T-helper 2 cell treated with Interferon-gamma antibody and Interleukin-4, amounts not matched to agents 5 μg/mL and 100 μg/mL, for 36 hours (primary cell): ENCODE measurements at regions not wholly inside any gene's neighbourhood (a gene's known extent, or its start where the extent isn't known, plus 50 kb on each side); places are given as distances from the start of the nearest gene placed in this dataset.
"Not testable (repeated sequence)": the region's sequence is repeated elsewhere in the genome, so short reads cannot be mapped to it uniquely, and the experiment has no call there.

ENCODE experiments used
- DNase-seq: peaks from one replicate; pipeline ENCODE4 v3.0.0; 2021; ENCODE audit warnings: low spot score
- H3K27ac Mint-ChIP-seq: one replicate; pipeline ENCODE4 v1.8.0; 2021; ENCODE audit warnings: mild to moderate bottlenecking, mixed read lengths
- H3K27me3 Mint-ChIP-seq: one replicate; pipeline ENCODE4 v1.8.0; 2021; ENCODE audit warnings: low read depth, mixed read lengths
- H3K36me3 Mint-ChIP-seq: one replicate; pipeline ENCODE4 v1.8.0; 2021; ENCODE audit warnings: low read depth, mixed read lengths
- H3K4me1 Mint-ChIP-seq: one replicate; pipeline ENCODE4 v1.8.0; 2021; ENCODE audit warnings: low read depth, mixed read lengths
- H3K4me3 Mint-ChIP-seq: one replicate; pipeline ENCODE4 v1.8.0; 2022; ENCODE audit warnings: mild to moderate bottlenecking, moderate library complexity, mixed read lengths
- H3K9me3 Mint-ChIP-seq: one replicate; pipeline ENCODE4 v1.8.0; 2021; ENCODE audit warnings: mixed read lengths

- H3K27me3 Mint-ChIP-seq = no peaks in the 10 kb centered on the region
- no peak overlapping the region for H3K4me3 Mint-ChIP-seq
- no peaks in the 10 kb centered on the region for H3K9me3 Mint-ChIP-seq
- no peaks in the 10 kb centered on the region for H3K4me1 Mint-ChIP-seq
- no peak overlapping the region for H3K27ac Mint-ChIP-seq
- no peak for DNase-seq
- no peaks in the 10 kb centered on the region for H3K36me3 Mint-ChIP-seq
Observed at GRCh38 chrX:46256875-46257274, 288.3 kb downstream of the ZNF674 start.

GRCh38 chrX:46255046-46255445 is 290.2 kb downstream of the ZNF674 start:
- Mint-ChIP-seq H3K4me3 (no peak overlapping the region), H3K27ac (no peak overlapping the region), H3K4me1 (no peaks in the 10 kb centered on the region), H3K27me3 (no peaks in the 10 kb centered on the region), H3K36me3 (no peaks in the 10 kb centered on the region), H3K9me3 (no peaks in the 10 kb centered on the region)
- DNase-seq = no peak

DNA sequence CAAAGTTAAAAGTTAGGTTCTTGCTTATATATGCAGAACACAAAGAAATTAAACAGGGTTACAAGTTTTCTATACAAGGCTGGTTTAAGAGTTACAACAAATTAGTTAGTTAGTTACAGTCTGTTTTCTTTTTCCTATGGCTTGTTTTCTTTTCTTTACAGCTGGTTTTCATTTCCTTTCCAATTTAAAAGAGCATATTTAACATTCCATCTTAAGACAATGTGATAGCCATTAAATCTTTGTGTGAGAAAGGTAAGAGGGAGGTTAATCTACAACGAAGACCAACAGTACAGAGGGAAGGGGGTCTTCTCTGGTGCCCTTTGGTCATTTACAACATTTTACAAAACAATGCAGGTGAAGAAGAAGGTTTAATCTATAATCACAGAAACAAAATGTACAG is 290.6 kb downstream of the ZNF674 start:
- DNase-seq = no peak
- H3K9me3 Mint-ChIP-seq = no peaks in the 10 kb centered on the region
- H3K27ac Mint-ChIP-seq = no peak overlapping the region
- H3K27me3 Mint-ChIP-seq = no peaks in the 10 kb centered on the region
- no peaks in the 10 kb centered on the region for H3K4me1 Mint-ChIP-seq
- no peaks in the 10 kb centered on the region for H3K36me3 Mint-ChIP-seq
- H3K4me3 Mint-ChIP-seq = no peak overlapping the region

GRCh38 chrX:46251755-46252154 is 293.5 kb downstream of the ZNF674 start:
- Mint-ChIP-seq H3K4me3 (no peak overlapping the region), H3K4me1 (no peaks in the 10 kb centered on the region), H3K9me3 (no peaks in the 10 kb centered on the region), H3K27me3 (no peaks in the 10 kb centered on the region), H3K36me3 (no peaks in the 10 kb centered on the region), H3K27ac (no peak overlapping the region)
- no peak for DNase-seq

DNA sequence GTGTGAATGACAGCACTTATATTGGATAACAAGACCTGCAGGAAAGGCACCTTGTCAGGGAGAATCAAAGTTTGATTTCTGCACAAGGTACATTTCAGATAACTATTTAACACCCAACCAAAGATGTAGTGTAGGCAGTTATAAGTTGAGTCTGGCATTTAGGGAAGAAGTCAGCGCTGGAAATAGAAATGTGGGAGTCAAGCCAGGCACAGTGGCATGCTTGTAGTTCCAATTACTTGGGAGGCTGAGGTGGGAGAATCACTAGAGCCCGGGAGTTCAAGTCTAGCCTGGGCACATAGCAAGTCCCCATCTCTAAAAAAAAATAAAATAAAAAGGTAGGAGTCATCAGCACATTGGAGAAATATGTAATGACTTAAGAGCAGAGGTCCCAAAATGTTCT is 295.1 kb downstream of the ZNF674 start:
- no peaks in the 10 kb centered on the region for H3K27me3 Mint-ChIP-seq
- no peak overlapping the region for H3K4me3 Mint-ChIP-seq
- no peak for DNase-seq
- H3K4me1 Mint-ChIP-seq = no peaks in the 10 kb centered on the region
- H3K9me3 Mint-ChIP-seq = no peaks in the 10 kb centered on the region
- no peaks in the 10 kb centered on the region for H3K36me3 Mint-ChIP-seq
- no peak overlapping the region for H3K27ac Mint-ChIP-seq

GRCh38 chrX:46247456-46247855 is 297.8 kb downstream of the ZNF674 start:
- Mint-ChIP-seq H3K4me3 (no peak overlapping the region), H3K27me3 (no peaks in the 10 kb centered on the region), H3K36me3 (no peaks in the 10 kb centered on the region), H3K4me1 (no peaks in the 10 kb centered on the region), H3K9me3 (no peaks in the 10 kb centered on the region), H3K27ac (no peak overlapping the region)
- no peak for DNase-seq

- H3K27me3 Mint-ChIP-seq = no peaks in the 10 kb centered on the region
- H3K27ac Mint-ChIP-seq = no peak overlapping the region
- no peaks in the 10 kb centered on the region for H3K36me3 Mint-ChIP-seq
- no peaks in the 10 kb centered on the region for H3K4me1 Mint-ChIP-seq
- no peak overlapping the region for H3K4me3 Mint-ChIP-seq
- DNase-seq = no peak
- H3K9me3 Mint-ChIP-seq = no peaks in the 10 kb centered on the region
Observed at GRCh38 chrX:46244451-46244850, 300.8 kb downstream of the ZNF674 start.

DNA sequence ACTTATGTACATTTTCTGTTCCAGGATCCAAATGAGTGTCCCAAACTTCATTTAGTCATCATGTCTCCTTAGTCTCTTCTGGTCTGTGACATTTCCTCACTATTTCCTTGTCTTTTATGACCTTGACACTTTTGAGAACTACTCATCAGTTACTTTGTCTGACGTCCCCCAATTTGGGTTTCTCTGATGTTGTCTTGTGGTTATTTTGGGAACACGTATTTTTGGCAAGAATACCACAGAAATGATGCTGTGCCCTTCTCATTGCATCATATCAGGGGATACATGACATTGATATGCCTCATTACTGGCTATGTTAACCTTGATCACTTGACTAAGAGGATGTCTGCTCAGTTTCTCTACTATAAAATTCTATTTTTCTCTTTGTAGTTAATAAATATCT is 308.8 kb downstream of the ZNF674 start:
- Mint-ChIP-seq H3K4me1 (peaks cover 2% of the 10 kb centered on the region), H3K4me3 (no peak overlapping the region), H3K27ac (no peak overlapping the region), H3K27me3 (no peaks in the 10 kb centered on the region), H3K36me3 (no peaks in the 10 kb centered on the region), H3K9me3 (no peaks in the 10 kb centered on the region)
- DNase-seq = no peak

GRCh38 chrX:46235778-46236177 is 309.4 kb downstream of the ZNF674 start:
- no peaks in the 10 kb centered on the region for H3K27me3 Mint-ChIP-seq
- no peak overlapping the region for H3K27ac Mint-ChIP-seq

GRCh38 chrX:46234775-46235174 is 310.4 kb downstream of the ZNF674 start:
- Mint-ChIP-seq H3K4me3 (no peak overlapping the region), H3K9me3 (no peaks in the 10 kb centered on the region), H3K36me3 (no peaks in the 10 kb centered on the region), H3K27me3 (no peaks in the 10 kb centered on the region), H3K4me1 (peaks cover 2% of the 10 kb centered on the region), H3K27ac (no peak overlapping the region)
- DNase-seq = no peak

More at GRCh38 chrX:46235778-46236177, 309.4 kb downstream of the ZNF674 start:
- Mint-ChIP-seq H3K4me1 (peaks cover 2% of the 10 kb centered on the region), H3K36me3 (no peaks in the 10 kb centered on the region), H3K9me3 (no peaks in the 10 kb centered on the region), H3K4me3 (no peak overlapping the region)
- DNase-seq = no peak

DNA sequence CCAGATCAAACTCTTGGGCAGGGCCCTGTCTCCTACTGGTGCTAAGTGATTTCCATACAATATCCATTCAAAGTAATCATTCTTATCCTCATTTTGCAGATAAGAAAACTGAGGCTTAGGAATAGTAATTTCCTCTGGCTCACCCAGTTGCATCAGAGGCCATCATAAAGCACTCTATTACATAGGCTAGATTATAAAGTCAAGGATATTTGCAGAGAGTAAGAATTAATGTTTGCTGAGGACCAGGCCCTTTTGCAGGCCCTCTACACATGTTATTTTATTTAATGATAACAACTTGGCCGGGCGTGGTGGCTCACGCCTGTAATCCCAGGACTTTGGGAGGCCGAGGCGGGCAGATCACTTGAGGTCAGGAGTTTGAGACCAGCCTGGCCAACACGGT is 316.8 kb downstream of the ZNF674 start:
- DNase-seq = no peak
- no peak overlapping the region for H3K27ac Mint-ChIP-seq
- no peaks in the 10 kb centered on the region for H3K4me1 Mint-ChIP-seq
- no peaks in the 10 kb centered on the region for H3K9me3 Mint-ChIP-seq
- no peak overlapping the region for H3K4me3 Mint-ChIP-seq
- no peaks in the 10 kb centered on the region for H3K36me3 Mint-ChIP-seq
- H3K27me3 Mint-ChIP-seq = no peaks in the 10 kb centered on the region

DNA sequence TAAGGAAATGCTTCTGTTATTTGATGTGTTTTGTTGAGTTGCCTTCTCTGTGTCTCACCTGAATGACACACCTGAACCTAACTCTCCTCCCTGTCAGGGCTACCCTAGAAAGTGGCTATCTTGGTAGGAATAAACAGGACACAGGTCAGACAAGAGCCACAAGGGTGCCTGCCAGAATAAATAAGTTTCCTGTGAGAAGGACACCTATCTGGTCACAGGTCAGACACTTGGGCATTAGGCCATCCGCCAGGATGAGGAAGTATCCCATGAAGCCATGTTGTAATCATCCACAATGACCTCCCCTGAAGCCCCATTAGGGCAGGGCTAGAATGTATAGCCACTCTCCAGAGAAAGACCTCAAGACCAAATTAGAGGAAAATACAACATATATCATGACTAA is 318.8 kb downstream of the ZNF674 start:
- no peak for DNase-seq

DNA sequence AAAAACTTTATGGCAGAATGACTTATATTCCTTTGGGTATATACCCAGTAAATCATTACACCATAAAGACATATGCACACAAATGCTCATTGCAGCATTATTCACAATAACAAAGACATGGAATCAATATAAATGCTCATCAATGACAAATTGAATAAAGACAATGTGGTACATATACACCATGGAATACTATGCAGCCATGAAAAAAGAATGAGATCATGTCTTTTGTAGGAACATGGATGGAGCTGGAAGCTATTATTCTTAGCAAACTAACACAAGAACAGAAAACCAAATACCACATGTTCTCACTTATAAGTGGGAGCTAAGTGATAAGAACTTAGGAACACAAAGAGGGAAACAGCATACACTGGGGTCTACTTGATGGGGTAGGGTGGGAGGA is 321.7 kb downstream of the ZNF674 start:
- H3K27ac Mint-ChIP-seq, H3K9me3 Mint-ChIP-seq, H3K4me3 Mint-ChIP-seq, H3K36me3 Mint-ChIP-seq, H3K4me1 Mint-ChIP-seq, H3K27me3 Mint-ChIP-seq, DNase-seq: not testable (repeated sequence)

More for the DNA sequence above, 318.8 kb downstream of the ZNF674 start:
- Mint-ChIP-seq H3K4me1 (no peaks in the 10 kb centered on the region), H3K36me3 (no peaks in the 10 kb centered on the region), H3K9me3 (no peaks in the 10 kb centered on the region), H3K4me3 (no peak overlapping the region), H3K27me3 (no peaks in the 10 kb centered on the region), H3K27ac (no peak overlapping the region)

GRCh38 chrX:46220822-46221221 is 324.4 kb downstream of the ZNF674 start:
- no peaks in the 10 kb centered on the region for H3K9me3 Mint-ChIP-seq
- no peaks in the 10 kb centered on the region for H3K27me3 Mint-ChIP-seq
- no peaks in the 10 kb centered on the region for H3K36me3 Mint-ChIP-seq
- no peak for DNase-seq
- no peaks in the 10 kb centered on the region for H3K4me1 Mint-ChIP-seq
- no peak overlapping the region for H3K27ac Mint-ChIP-seq
- no peak overlapping the region for H3K4me3 Mint-ChIP-seq

GRCh38 chrX:46218373-46218772 is 326.8 kb downstream of the ZNF674 start:
- Mint-ChIP-seq H3K4me1 (no peaks in the 10 kb centered on the region), H3K27me3 (peaks cover 7% of the 10 kb centered on the region), H3K9me3 (no peaks in the 10 kb centered on the region), H3K27ac (no peak overlapping the region), H3K36me3 (no peaks in the 10 kb centered on the region), H3K4me3 (no peak overlapping the region)
- no peak for DNase-seq
